ENCODE measurements at regions not wholly inside any gene's neighbourhood (a gene's known extent, or its start where the extent isn't known, plus 50 kb on each side); places are given as distances from the start of the nearest gene placed in this dataset.

- no peak for TF ChIP-seq POLR2A (IDR thresholded peaks at IDR 0.05; ENCODE audit: borderline replicate concordance, extremely low read depth, insufficient read depth, insufficient read length)
- TF ChIP-seq CTCF (IDR thresholded peaks at IDR 0.05 in 2 of 3, conservative IDR thresholded peaks at IDR 0.05 in 1 of 3; ENCODE audit: borderline replicate concordance in 1 of 3, insufficient read depth in 1 of 3, low read depth in 2 of 3, low read length in 2 of 3) = no peak
These were observed 944.9 kb downstream of the QKI start for GRCh38 chr6:164359441-164359840.
